ENCODE measurements at regions not wholly inside any gene's neighbourhood (a gene's known extent, or its start where the extent isn't known, plus 50 kb on each side); places are given as distances from the start of the nearest gene placed in this dataset.
"Not testable (repeated sequence)": the region's sequence is repeated elsewhere in the genome, so short reads cannot be mapped to it uniquely, and the experiment has no call there.

- not testable (repeated sequence) for DNase-seq
These were observed 65.0 kb downstream of the CCDC201 start for GRCh38 chr7:45807832-45808231.

- DNase-seq, result not testable (repeated sequence)
These were observed 70.7 kb downstream of the CCDC201 start for GRCh38 chr7:45802214-45802613.

GRCh38 chr7:45797264-45797663 is 75.6 kb downstream of the CCDC201 start:
- DNase-seq, result peak; percentile 41

- DNase-seq, result not testable (repeated sequence)
These were observed 83.2 kb downstream of the CCDC201 start for GRCh38 chr7:45789641-45790040.

GRCh38 chr7:45785724-45786123 is 87.2 kb downstream of the CCDC201 start:
- not testable (repeated sequence) for DNase-seq

- DNase-seq, result not testable (repeated sequence)
These were observed 88.1 kb downstream of the CCDC201 start for GRCh38 chr7:45784775-45785174.

All from T1000 (cell line).